GM18520 (cell line): ENCODE measurements at regions not wholly inside any gene's neighbourhood (a gene's known extent, or its start where the extent isn't known, plus 50 kb on each side); places are given as distances from the start of the nearest gene placed in this dataset.

Experiments used
- ATAC-seq: cut with Tn5 transposase; IDR thresholded peaks from one replicate; pipeline ENCODE4 v1.9.1; 2021; ENCODE audit not compliant: unreplicated experiment

GRCh38 chrX:14476205-14476604 lies 53.1 kb upstream of the GLRA2 start:
- ATAC-seq = no peak

GRCh38 chrX:14449773-14450172 lies 79.6 kb upstream of the GLRA2 start:
- no peak for ATAC-seq

GRCh38 chrX:14448406-14448805 lies 80.9 kb upstream of the GLRA2 start:
- ATAC-seq = no peak

- ATAC-seq = no peak
Measured at GRCh38 chrX:14440106-14440505, 89.2 kb upstream of the GLRA2 start.

GRCh38 chrX:14427614-14428013 lies 101.7 kb upstream of the GLRA2 start:
- no peak for ATAC-seq

- no peak for ATAC-seq
Measured at GRCh38 chrX:14420841-14421240, 108.5 kb upstream of the GLRA2 start.

GRCh38 chrX:14412686-14413085 lies 116.7 kb upstream of the GLRA2 start:
- no peak for ATAC-seq

- ATAC-seq = no peak
Measured at GRCh38 chrX:14411326-14411725, 118.0 kb upstream of the GLRA2 start.

GRCh38 chrX:14409341-14409740 lies 120.0 kb upstream of the GLRA2 start:
- ATAC-seq = no peak

- no peak for ATAC-seq
Measured at GRCh38 chrX:14406225-14406624, 123.1 kb upstream of the GLRA2 start.

- ATAC-seq = no peak
Measured at GRCh38 chrX:14398725-14399124, 130.6 kb upstream of the GLRA2 start.

GRCh38 chrX:14389682-14390081 lies 139.7 kb upstream of the GLRA2 start:
- no peak for ATAC-seq

- ATAC-seq = no peak
Measured at GRCh38 chrX:14386981-14387380, 142.4 kb upstream of the GLRA2 start.

GRCh38 chrX:14380044-14380443 lies 149.3 kb upstream of the GLRA2 start:
- no peak for ATAC-seq

- no peak for ATAC-seq
Measured at GRCh38 chrX:14377427-14377826, 151.9 kb upstream of the GLRA2 start.

GRCh38 chrX:14363728-14364127 lies 165.6 kb upstream of the GLRA2 start:
- no peak for ATAC-seq

- no peak for ATAC-seq
Measured at GRCh38 chrX:14362721-14363120, 166.6 kb upstream of the GLRA2 start.

- ATAC-seq = no peak
Measured at GRCh38 chrX:14361435-14361834, 167.9 kb upstream of the GLRA2 start.

- no peak for ATAC-seq
Measured at GRCh38 chrX:14359727-14360126, 169.6 kb upstream of the GLRA2 start.

GRCh38 chrX:14359316-14359715 lies 170.0 kb upstream of the GLRA2 start:
- no peak for ATAC-seq

- no peak for ATAC-seq
Measured at GRCh38 chrX:14357314-14357713, 172.0 kb upstream of the GLRA2 start.

- no peak for ATAC-seq
Measured at GRCh38 chrX:14356401-14356800, 172.9 kb upstream of the GLRA2 start.

- ATAC-seq = no peak
Measured at GRCh38 chrX:14355556-14355955, 173.8 kb upstream of the GLRA2 start.

- no peak for ATAC-seq
Measured at GRCh38 chrX:14354521-14354920, 174.8 kb upstream of the GLRA2 start.
